GM23248 (cell line): ENCODE measurements at regions not wholly inside any gene's neighbourhood (a gene's known extent, or its start where the extent isn't known, plus 50 kb on each side); places are given as distances from the start of the nearest gene placed in this dataset.
"Not testable (repeated sequence)": the region's sequence is repeated elsewhere in the genome, so short reads cannot be mapped to it uniquely, and the experiment has no call there.

Experiments
- EZH2 ChIP-seq: fragments of 200-600 bp; sonication (generic); IDR thresholded peaks from 2 replicates; pipeline ENCODE4 v1.6.1; 2018; ENCODE audit warnings: antibody characterized with exemption, mild to moderate bottlenecking; ENCODE audit not compliant: insufficient read depth, poor library complexity, severe bottlenecking
- EZH2phosphoT487 ChIP-seq: fragments of 200-600 bp; sonication (generic); IDR thresholded peaks from 2 replicates; pipeline ENCODE4 v1.6.1; 2018; ENCODE audit warnings: antibody characterized with exemption, moderate library complexity, mild to moderate bottlenecking, low read depth; ENCODE audit not compliant: insufficient read depth

DNA sequence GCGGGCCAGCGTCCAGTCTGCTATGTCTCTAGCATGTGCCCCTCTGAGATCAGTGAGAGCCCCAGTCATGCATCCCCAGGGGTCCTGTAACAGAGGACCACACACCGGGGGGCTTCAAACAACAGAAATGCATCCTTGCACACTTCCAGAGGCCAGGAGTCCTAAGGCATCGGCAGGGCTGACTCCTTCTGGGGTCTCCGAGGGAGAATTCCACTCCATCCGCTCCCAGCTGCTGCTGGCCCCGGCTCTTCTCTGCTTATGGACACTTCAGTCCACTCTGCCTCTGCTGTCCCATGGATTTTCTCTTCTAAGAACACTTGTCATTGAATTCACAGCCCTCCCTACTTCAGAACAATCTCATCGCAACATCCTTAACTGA, 157.6 kb downstream of the NPIPB11 start:
- not testable (repeated sequence) for TF ChIP-seq EZH2, EZH2phosphoT487
